ENCODE measurements at regions not wholly inside any gene's neighbourhood (a gene's known extent, or its start where the extent isn't known, plus 50 kb on each side); places are given as distances from the start of the nearest gene placed in this dataset.

DNA sequence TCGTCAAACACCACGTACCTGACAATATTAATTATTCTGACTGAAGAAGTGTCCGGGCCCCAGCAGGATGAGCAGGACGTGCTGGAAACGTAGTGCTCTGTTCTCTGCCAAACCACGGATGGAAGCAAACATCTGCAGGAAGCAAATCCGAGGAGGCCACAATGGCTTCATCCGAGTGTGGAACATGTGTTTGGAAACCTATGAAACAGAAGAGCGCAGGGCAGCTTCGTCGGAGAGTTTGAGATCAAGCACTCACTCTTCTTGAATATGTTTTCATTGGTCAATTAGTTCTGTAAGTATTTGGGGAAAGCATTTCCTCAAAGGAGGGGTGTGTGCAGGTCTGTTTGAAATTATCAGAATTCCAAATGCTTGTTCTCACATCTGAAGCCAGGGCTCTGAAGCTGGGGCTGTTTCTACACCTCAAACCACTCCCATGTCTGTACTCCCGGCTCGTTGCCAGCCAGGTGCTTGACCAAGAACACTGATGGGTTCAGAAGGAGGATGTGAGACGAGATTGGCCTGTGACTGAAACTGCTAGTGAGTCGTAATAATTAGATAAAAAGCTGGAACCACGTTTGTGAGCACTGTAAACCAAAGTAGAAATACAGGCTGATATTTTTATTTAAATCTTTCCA lies 356.6 kb upstream of the SALL3 start:
- H3K9ac ChIP-seq (ENCODE audit: low read depth, low read length), result no peak overlapping the region
- H3K36me3 ChIP-seq (ENCODE audit: insufficient read depth, low read depth, low read length), result no peaks in the 10 kb centered on the region
- no peak overlapping the region for H3K27ac ChIP-seq (ENCODE audit: low read length)
- H3K4me3 ChIP-seq (ENCODE audit: low read length), result no peak overlapping the region
- no peaks in the 10 kb centered on the region for H3K4me1 ChIP-seq (ENCODE audit: insufficient read depth, low read length)
- no peaks in the 10 kb centered on the region for H3K27me3 ChIP-seq (ENCODE audit: insufficient read depth, low read length)
- no peaks in the 10 kb centered on the region for H3K9me3 ChIP-seq (ENCODE audit: insufficient read depth, low read depth, low read length)

DNA sequence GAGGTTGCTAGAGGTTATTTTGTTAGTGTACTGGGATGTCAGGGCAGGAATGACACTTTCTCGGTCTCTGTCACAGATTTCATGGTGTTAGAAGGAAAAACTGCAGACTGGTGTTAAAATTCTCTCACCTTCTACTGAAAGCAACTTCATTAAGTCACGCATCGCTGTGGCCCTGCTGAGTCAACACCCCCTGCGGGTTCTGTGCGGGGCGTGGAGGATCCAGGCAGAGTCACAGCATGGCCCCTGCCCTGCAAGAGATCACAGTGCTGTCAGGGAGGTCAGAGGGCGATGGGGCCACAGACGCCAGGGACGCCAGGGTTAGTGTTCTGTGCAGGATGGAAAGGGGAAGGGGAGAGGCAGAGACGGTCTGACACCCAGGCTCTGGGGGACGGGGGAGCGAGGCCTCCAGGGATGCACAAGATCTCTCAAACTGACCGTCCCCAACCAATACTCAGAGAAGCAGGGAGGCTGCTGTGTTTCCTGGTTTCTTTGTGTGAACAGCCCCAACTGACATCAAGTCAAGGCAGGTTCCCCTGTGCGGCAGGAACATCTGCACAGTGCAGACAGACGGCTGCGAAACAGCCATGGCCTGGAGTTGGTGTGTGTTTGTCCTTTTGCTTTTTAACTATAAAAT lies 354.9 kb upstream of the SALL3 start:
- no peak overlapping the region for H3K27ac ChIP-seq (ENCODE audit: low read length)
- no peaks in the 10 kb centered on the region for H3K4me1 ChIP-seq (ENCODE audit: insufficient read depth, low read length)
- H3K27me3 ChIP-seq (ENCODE audit: insufficient read depth, low read length), result no peaks in the 10 kb centered on the region
- H3K9me3 ChIP-seq (ENCODE audit: insufficient read depth, low read depth, low read length), result no peaks in the 10 kb centered on the region
- no peak overlapping the region for H3K9ac ChIP-seq (ENCODE audit: low read depth, low read length)
- no peaks in the 10 kb centered on the region for H3K36me3 ChIP-seq (ENCODE audit: insufficient read depth, low read depth, low read length)
- no peak overlapping the region for H3K4me3 ChIP-seq (ENCODE audit: low read length)

DNA sequence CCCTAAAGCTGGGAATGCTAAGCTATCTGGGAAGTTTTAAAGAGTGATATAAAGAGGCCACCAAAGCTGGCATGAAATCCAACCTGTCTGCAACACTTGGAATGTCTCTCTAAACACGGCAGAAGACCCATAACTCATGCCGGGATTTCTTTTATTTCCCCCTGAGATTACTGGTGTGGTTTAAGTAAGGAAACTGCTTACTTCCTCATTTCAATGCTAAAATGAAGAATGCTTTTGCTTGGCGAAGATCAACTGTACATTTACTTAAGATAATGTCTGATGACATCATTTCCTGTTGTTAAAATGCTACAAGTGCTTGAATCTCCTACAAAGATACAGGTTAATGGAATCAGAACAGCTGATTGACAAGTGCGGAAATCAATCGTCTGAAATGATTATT lies 353.8 kb upstream of the SALL3 start:
- Histone ChIP-seq H3K27me3 (ENCODE audit: insufficient read depth, low read length) (no peaks in the 10 kb centered on the region), H3K9me3 (ENCODE audit: insufficient read depth, low read depth, low read length) (no peaks in the 10 kb centered on the region; the same call in 1 of the 2 replicates), H3K4me1 (ENCODE audit: insufficient read depth, low read length) (no peaks in the 10 kb centered on the region), H3K9ac (ENCODE audit: low read depth, low read length) (no peak overlapping the region), H3K36me3 (ENCODE audit: insufficient read depth, low read depth, low read length) (no peaks in the 10 kb centered on the region), H3K27ac (ENCODE audit: low read length) (no peak overlapping the region), H3K4me3 (ENCODE audit: low read length) (no peak overlapping the region)

DNA sequence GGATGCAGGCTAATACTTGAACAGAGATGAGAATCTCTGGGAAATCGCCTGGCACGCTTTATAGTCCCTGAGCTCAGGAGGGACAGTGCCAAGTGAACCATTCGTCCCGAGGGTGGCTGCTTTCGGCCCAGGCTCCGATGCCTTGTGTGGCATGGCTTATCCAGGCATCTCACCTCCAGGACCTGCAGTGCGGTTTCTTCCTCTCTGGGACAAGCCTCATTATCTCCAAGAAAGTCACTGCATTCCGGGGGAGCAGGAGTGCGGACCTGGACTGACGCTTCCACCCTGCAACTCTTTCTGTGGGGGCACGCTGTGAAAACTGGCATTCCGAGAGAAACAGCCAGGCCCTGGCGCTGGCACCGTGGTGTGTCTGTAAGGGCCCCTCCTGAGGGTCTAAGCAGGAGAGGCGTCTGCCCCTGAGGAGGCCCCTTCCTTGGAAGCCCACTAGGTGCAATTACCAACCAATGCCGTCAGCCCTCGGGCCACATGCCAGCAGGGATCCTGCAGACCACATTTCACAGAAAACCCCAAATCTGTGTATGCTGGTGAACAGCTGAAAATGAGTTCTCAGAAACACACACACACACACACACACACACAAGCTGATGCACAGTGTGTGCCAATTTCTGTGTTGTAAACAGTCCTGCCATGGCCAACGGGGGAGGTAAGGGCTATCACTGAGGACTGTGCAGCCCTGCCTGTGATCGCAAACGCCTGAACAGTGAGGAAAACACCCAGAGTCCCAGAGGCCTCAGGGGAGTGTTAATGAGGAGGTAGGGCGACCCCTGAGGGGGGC lies 351.9 kb upstream of the SALL3 start:
- H3K9me3 ChIP-seq (ENCODE audit: insufficient read depth, low read depth, low read length), result no peaks in the 10 kb centered on the region; the same call in 1 of the 2 replicates
- H3K36me3 ChIP-seq (ENCODE audit: insufficient read depth, low read depth, low read length), result no peaks in the 10 kb centered on the region
- no peaks in the 10 kb centered on the region for H3K27me3 ChIP-seq (ENCODE audit: insufficient read depth, low read length)
- H3K4me1 ChIP-seq (ENCODE audit: insufficient read depth, low read length), result no peaks in the 10 kb centered on the region
- H3K9ac ChIP-seq (ENCODE audit: low read depth, low read length), result no peak overlapping the region
- H3K4me3 ChIP-seq (ENCODE audit: low read length), result no peak overlapping the region
- no peak overlapping the region for H3K27ac ChIP-seq (ENCODE audit: low read length)

DNA sequence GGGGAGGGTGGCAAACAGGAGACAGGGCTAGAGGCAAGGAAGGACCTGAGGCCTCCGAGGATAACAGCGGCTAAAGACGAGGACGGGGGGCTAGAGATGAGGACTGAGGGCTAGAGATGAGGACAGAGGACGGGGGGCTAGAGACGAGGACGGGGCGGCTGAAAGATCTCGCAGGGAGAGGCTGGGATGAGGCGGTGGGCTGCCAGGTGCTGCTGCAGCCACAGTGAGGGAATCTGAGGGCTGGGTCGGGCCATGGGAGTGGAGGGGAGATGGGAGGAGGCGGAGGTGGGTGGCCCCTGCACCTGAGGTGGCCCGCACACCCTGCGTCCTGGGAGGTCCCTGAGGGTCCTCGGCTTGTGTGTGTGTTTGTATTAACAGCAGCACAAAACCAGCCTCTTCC lies 350.2 kb upstream of the SALL3 start:
- Histone ChIP-seq H3K4me3 (ENCODE audit: low read length) (no peak overlapping the region), H3K27ac (ENCODE audit: low read length) (no peak overlapping the region), H3K4me1 (ENCODE audit: insufficient read depth, low read length) (no peaks in the 10 kb centered on the region), H3K9ac (ENCODE audit: low read depth, low read length) (no peak overlapping the region), H3K27me3 (ENCODE audit: insufficient read depth, low read length) (no peaks in the 10 kb centered on the region), H3K9me3 (ENCODE audit: insufficient read depth, low read depth, low read length) (no peaks in the 10 kb centered on the region; the same call in 1 of the 2 replicates), H3K36me3 (ENCODE audit: insufficient read depth, low read depth, low read length) (no peaks in the 10 kb centered on the region)

DNA sequence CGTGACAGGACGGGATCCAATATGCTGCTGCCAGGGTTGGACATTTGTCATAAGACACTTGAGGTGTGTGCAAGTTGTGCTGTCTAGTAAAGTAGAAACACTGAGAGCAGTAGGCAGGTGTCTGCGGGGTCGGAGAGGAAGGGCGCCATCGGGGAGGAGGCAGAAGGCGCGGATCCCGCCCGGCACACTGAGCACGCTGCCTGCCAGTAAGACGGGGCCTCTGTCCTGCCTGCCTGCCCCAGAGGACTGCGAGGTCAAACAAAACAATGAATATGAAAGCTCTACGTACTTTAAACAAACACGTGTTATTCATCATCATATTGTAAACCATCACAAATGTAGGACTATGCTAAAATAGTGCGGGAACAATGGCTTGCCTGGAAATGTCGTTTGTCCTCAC lies 349.3 kb upstream of the SALL3 start:
- Histone ChIP-seq H3K27ac (ENCODE audit: low read length) (no peak overlapping the region), H3K9ac (ENCODE audit: low read depth, low read length) (no peak overlapping the region), H3K9me3 (ENCODE audit: insufficient read depth, low read depth, low read length) (no peaks in the 10 kb centered on the region; the same call in 1 of the 2 replicates), H3K27me3 (ENCODE audit: insufficient read depth, low read length) (no peaks in the 10 kb centered on the region), H3K4me3 (ENCODE audit: low read length) (no peak overlapping the region), H3K36me3 (ENCODE audit: insufficient read depth, low read depth, low read length) (no peaks in the 10 kb centered on the region), H3K4me1 (ENCODE audit: insufficient read depth, low read length) (no peaks in the 10 kb centered on the region)

DNA sequence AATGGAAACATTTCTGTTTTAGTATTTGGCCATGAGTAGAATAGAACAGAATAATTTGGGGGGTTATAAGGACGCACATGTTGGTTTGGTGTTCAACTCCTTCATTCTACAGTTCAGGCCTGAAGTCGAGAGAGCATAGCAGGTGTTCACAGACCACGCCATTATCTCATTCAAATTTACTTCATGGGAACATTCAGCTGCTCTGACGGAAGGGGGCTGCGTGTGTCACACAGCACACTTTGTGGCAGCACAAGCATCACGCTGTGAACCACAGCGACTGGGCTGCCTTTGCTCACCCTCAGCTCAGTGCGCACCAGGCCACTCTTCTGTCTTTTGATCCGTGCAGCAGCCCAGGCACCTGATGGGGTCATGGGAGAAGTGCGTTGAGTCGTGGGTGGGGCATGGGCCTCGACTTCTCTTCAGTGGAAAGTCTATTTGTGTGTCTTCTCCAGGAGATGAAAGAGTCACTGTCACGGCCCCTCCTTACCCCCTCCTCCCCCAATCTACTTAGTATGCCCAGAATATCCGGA lies 348.6 kb upstream of the SALL3 start:
- Histone ChIP-seq H3K9me3 (ENCODE audit: insufficient read depth, low read depth, low read length) (no peaks in the 10 kb centered on the region; the same call in 1 of the 2 replicates), H3K4me1 (ENCODE audit: insufficient read depth, low read length) (no peaks in the 10 kb centered on the region), H3K4me3 (ENCODE audit: low read length) (no peak overlapping the region), H3K36me3 (ENCODE audit: insufficient read depth, low read depth, low read length) (no peaks in the 10 kb centered on the region), H3K9ac (ENCODE audit: low read depth, low read length) (no peak overlapping the region), H3K27ac (ENCODE audit: low read length) (no peak overlapping the region), H3K27me3 (ENCODE audit: insufficient read depth, low read length) (no peaks in the 10 kb centered on the region)

DNA sequence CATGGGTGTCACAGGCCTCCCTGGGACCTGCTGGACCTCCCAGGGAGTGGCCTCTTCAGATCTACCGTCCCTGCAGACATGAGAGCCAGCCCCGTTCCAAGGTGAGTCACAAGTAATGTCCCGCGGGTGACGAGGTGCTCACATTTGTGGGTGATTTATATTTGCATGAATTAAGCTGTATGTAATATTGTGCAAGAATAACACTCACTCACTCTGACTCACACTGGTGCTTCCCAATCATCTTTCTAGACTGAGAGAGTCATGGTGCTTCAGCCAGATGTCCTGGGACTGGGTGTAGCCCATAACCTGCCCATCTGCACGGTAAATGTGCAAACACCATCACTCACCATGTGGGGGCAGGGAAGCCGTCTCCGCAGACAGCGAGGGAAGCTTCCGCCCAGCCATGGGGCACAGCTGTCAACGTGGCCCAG lies 347.5 kb upstream of the SALL3 start:
- H3K9me3 ChIP-seq (ENCODE audit: insufficient read depth, low read depth, low read length), result no peaks in the 10 kb centered on the region; the same call in 1 of the 2 replicates
- no peaks in the 10 kb centered on the region for H3K27me3 ChIP-seq (ENCODE audit: insufficient read depth, low read length)
- no peak overlapping the region for H3K9ac ChIP-seq (ENCODE audit: low read depth, low read length)
- no peaks in the 10 kb centered on the region for H3K36me3 ChIP-seq (ENCODE audit: insufficient read depth, low read depth, low read length)
- H3K27ac ChIP-seq (ENCODE audit: low read length), result no peak overlapping the region
- H3K4me3 ChIP-seq (ENCODE audit: low read length), result no peak overlapping the region
- no peaks in the 10 kb centered on the region for H3K4me1 ChIP-seq (ENCODE audit: insufficient read depth, low read length)

DNA sequence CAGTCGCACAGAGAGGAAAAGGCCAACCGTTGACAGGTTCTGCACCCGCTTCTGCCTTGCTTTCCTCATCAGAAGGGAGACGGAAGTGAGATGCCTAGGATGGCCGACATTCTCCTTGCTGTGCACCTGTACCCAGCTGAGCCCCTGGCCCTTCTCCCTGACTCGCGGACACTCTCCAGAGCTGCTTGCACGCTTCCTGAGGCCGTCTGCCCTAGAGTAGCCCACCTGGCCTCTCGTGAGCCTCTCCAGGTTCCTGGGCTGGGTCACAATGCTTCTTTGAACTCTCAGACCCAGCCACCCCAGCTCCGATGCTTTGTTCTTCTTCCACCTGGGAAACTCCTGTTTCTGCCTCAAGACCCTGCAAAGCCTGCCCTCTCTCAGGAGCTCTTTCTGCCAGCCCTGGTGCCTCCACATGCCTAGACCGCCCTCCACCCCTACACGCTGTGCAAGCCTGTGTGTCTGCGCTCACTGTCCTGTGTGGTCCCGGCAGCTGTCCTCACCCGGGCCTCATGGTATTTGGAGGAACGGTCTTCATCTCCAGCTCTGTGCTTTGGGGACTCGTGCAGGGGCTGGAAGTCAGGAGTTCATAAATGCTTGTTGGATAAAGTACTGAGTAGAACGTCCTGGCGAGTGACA lies 345.4 kb upstream of the SALL3 start:
- Histone ChIP-seq H3K9ac (ENCODE audit: low read depth, low read length) (no peak overlapping the region), H3K27me3 (ENCODE audit: insufficient read depth, low read length) (no peaks in the 10 kb centered on the region), H3K4me3 (ENCODE audit: low read length) (no peak overlapping the region), H3K36me3 (ENCODE audit: insufficient read depth, low read depth, low read length) (no peaks in the 10 kb centered on the region), H3K4me1 (ENCODE audit: insufficient read depth, low read length) (no peaks in the 10 kb centered on the region), H3K9me3 (ENCODE audit: insufficient read depth, low read depth, low read length) (no peaks in the 10 kb centered on the region; the same call in 1 of the 2 replicates), H3K27ac (ENCODE audit: low read length) (no peak overlapping the region)

DNA sequence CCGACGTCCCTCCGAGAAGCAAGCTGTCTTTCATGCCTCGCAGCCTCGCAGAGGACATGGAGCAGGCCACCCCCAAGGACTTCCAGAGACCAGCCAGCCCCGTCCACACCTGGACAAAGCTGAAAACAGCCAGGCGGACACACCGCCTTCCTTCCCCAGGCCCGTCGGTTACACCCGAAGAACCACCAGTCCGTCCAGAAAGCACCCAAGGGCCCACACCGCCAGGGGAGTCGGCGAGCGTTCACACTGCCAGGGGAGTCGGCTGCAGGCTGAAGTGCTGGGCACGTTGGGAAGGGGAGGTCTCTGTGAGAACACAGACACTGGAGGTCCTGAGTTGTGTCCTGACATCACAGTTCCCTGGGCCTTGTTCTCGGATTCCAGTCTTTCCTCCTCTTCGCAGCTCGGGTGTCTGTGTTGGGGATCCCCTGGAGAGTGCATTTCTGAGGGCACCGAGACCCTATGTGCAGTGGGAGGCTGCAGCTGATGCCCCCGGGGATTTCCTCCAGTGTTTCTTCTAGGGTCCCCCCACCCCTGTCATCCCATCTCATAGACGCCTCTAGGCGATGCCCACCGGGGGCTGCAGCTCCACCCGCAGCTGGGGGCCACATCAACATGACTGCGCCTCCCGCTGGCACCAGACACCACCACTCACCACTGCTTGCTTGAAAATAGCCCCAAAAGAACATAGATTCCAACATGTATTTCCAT lies 344.4 kb upstream of the SALL3 start:
- no peak overlapping the region for H3K27ac ChIP-seq (ENCODE audit: low read length)
- H3K4me3 ChIP-seq (ENCODE audit: low read length), result no peak overlapping the region

DNA sequence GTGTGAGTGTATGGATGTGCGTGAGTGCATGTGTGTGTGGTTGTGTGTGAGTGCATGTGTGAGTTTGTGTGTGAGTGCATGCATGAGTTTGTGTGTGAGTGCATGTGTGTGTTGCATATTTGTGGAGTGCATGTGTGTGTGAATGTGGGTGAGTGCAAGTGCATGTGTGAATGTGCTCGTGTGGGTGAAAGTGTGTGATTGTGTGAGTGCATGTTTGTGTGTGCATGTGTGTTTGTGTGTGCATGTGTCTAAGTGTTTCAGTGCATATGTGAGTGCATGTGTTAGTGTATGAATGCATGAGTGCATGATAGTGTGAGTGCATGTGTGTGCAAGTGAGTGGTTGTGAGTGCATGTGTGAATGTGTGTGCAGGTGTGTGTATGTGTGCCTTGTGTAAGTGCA lies 343.4 kb upstream of the SALL3 start:
- H3K36me3 ChIP-seq (ENCODE audit: insufficient read depth, low read depth, low read length), result no peaks in the 10 kb centered on the region
- H3K4me1 ChIP-seq (ENCODE audit: insufficient read depth, low read length), result no peaks in the 10 kb centered on the region
- no peaks in the 10 kb centered on the region for H3K27me3 ChIP-seq (ENCODE audit: insufficient read depth, low read length)
- no peak overlapping the region for H3K9ac ChIP-seq (ENCODE audit: low read depth, low read length)
- no peaks in the 10 kb centered on the region for H3K9me3 ChIP-seq (ENCODE audit: insufficient read depth, low read depth, low read length)
- H3K27ac ChIP-seq (ENCODE audit: low read length), result no peak overlapping the region
- H3K4me3 ChIP-seq (ENCODE audit: low read length), result no peak overlapping the region

More for the DNA sequence above, 344.4 kb upstream of the SALL3 start:
- Histone ChIP-seq H3K9ac (ENCODE audit: low read depth, low read length) (no peak overlapping the region), H3K36me3 (ENCODE audit: insufficient read depth, low read depth, low read length) (no peaks in the 10 kb centered on the region), H3K9me3 (ENCODE audit: insufficient read depth, low read depth, low read length) (no peaks in the 10 kb centered on the region), H3K4me1 (ENCODE audit: insufficient read depth, low read length) (no peaks in the 10 kb centered on the region), H3K27me3 (ENCODE audit: insufficient read depth, low read length) (no peaks in the 10 kb centered on the region)
